ENCODE measurements at regions not wholly inside any gene's neighbourhood (a gene's known extent, or its start where the extent isn't known, plus 50 kb on each side); places are given as distances from the start of the nearest gene placed in this dataset.
"Not testable (repeated sequence)": the region's sequence is repeated elsewhere in the genome, so short reads cannot be mapped to it uniquely, and the experiment has no call there.

DNA sequence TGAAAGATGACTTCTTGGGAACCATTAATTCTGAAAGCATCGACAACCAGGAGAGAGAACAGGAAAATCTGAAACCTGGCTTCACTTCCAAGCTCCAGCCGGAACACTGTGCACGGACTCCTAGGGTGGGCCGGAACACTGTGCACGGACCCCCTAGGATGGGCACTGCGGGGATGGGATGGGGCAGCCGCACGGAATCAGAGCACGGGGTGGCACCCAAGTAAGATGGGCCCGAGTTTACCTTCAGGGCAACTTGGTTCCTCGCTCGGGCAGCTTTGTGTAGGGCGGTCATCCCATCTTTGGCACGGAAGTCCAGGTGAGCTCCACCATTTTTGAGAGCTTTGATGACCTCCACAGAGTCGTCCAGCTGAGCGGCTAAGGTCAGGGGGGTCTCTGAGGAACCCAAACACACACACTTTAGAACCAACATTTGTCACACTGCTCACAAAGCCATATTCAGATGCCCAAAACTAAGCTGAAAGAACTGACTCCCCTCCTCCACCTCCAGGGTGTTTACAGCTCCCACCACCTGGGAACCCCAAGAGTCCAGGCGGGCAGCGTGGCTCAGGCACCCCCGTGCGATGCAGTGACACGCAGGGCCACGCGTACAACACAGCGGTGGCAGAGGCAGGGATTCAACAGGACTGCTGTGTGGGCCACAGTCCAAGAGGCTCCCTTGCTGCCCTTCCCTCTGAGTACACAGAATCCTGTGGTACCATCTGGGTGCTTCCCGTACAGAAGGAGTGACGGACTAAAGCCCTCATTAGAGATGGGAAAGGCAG lies 157.9 kb downstream of the SHANK2 start:
- DNase-seq, result no peak

DNA sequence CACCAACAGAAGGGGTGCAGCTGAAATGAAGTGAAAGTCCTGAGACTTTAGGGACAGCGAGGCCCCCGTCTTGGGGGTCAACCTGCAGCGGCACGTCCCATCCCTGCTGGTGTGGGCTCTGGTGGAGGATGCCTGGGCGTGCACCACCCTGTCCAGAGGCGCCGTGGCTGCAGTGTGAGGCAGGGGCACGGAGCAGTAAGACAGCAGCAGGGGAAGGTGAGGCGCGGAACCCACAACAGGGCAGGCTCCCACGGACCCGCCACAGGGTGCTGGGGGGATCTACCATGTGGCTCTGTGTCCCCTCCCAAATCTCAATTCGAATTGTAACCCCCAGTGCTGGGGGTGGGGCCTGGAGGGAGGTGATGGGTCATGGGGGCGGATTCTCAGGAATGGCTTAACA lies 158.6 kb downstream of the SHANK2 start:
- DNase-seq, result no peak

DNA sequence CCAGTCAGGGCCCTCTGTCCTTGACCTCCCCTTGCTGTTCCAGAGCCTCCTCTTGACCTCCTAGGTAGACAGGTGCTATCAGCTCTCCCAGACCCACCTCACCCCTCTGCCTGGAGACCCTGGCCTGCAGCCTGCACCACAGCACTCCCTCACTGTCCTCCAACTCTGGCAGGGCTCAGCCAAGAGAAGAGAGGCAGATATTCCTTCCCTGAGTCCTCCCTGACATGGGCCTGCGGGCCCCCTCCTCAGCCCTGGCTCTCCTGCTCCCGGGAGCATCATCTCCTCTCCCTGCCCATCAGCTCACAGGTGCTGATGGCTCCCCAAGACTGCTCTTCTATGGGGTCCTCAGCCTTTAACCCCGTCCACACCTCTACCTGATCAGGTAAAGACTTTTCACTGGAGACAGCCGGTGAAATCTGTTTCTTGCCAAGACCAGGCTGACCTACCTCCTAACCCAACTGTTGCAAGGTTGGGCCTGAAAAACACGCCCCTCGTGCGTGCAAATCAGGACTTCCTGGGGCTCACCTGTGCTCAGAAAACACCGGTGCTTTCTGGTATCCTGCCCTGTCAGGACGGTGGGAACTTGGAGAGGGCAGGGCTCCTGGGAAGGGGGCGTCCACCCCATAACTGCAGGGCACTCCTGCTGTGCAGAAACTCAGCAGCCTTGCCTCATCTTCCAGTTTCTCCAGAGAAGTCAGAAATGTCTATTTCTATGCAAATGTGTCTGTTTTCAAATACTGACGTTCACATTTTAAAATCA lies 160.7 kb downstream of the SHANK2 start:
- no peak for DNase-seq

DNA sequence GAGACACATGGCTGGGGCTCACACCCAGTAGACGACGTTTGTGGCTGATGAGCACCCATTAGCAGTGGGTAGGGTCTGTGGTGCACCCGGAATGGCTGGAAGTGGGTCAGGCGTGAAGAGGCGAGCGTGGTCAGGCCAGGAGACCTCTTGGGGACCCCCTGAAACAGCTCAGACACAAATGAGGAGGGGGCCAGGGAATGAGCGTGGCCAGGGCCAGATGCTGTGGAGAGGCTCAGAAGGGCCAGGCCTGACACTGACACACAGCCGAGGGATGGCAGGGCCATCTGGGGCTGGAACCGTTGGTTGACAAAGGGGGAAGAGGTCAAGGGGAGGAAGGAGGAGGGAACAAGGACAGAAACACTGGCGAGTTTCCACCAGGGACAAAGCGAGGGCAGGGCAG lies 162.8 kb downstream of the SHANK2 start:
- DNase-seq, result no peak

DNA sequence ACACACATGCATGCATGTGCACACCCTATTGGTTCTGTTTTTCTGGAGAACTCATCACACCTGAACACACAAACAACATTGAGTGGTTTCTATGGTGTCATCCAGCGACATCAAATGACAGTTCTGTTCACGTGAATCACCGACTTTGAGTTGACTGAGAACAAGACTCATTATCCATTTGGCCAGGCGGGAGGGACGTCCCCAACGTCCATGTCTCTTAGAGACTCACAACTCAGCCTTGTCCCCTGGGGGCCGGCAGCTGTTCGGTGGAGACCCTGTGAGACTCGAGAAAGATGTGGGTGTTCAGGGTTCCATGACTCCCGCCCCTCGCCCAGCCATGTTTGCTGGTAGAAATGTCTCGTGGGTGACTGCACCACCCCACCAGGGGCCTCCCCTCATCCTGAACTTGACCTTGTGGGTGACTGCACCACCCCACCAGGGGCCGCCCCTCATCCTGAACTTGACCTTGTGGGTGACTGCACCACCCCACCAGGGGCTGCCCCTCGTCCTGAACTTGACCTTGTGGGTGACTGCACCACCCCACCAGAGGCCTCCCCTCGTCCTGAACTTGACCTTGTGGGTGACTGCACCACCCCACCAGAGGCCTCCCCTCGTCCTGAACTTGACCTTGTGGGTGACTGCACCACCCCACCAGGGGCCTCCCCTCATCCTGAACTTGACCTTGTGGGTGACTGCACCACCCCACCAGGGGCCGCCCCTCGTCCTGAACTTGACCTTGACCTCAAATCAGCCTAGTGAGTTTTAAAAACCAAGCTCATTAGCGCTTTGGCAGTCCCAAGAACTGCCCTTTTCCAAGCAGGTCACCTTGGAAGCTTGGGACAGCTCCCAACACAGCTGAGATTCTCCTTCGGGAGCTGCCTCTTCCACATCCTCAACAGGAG lies 163.8 kb downstream of the SHANK2 start:
- DNase-seq, result not testable (repeated sequence)

DNA sequence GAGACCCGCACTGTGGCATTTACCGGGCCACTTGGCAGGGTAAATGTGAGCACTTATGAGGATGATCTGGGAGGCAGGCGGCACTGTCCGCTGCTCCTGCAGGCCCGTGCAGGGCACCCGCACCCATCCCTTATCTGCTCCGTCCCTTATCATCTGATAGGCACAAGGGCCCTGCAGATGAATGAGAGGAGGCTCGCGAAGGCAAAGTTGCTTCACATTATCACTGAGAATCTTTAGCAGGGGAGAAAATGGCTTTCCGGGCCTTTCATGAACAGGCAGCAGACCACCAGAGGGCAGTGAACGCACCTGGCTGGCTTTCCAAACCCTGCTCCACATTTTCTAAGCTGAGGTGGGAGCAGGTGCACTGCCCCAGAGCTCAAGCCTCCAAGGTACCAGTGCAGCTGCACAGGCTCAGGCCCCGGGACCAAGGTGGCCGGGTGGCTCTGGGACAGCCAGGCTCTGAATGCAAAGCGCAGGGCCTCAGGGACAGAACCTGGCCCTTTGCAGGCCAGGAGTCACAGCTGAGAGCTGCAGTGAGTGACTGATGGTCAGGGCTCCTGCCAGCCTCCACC lies 165.6 kb downstream of the SHANK2 start:
- DNase-seq, result no peak

DNA sequence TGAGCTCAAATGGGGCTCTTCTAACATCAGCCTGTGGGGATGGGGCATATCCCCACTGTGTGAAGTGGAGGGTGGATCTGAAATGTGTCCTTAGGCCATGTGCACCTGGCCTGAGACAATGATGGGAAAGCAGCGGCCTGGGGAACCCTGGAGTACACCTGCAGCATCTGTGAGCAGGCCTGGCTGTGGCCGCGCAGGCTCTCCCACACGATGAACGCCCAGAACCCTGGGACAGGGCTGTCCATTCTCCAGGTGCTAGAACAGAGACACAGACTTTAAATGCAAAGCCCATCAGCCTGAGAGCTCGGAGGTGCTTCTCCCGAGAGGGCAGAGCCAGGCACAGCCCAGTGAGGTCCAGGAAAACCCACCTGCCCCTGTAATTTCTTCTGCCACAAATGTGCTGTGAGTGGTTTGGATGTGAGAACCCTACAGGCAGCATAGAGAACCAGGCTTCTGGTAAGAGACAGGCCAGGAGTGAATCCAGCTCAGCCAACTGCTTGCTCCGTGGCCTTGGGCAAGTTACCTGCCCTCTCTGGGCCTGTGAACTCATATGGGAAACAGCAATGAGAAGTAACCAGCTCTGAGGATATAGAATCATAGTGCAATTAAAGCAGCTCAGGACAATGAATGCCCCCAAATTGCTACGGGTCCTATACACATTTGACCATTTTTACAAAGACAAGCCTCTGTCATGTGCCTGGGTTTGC lies 167.9 kb downstream of the SHANK2 start:
- no peak for DNase-seq

DNA sequence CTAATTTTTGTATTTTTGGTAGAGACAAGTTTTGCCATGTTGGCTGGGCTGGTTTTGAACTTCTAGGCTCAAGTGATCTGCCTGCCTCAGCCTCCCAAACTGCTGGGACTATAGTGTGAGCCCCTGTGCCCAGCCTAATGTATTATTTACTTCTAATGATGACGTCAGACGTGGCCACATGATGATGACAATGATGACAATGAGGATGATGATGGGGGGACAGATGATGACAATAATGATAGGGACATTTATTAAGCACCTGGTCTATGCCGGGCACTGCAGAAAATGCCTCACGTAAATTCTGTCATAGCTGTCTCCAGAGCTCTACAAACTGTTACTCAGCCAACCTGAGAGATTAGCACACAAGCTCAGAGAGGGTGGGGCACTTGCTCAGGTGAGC lies 169.3 kb downstream of the SHANK2 start:
- DNase-seq, result no peak

DNA sequence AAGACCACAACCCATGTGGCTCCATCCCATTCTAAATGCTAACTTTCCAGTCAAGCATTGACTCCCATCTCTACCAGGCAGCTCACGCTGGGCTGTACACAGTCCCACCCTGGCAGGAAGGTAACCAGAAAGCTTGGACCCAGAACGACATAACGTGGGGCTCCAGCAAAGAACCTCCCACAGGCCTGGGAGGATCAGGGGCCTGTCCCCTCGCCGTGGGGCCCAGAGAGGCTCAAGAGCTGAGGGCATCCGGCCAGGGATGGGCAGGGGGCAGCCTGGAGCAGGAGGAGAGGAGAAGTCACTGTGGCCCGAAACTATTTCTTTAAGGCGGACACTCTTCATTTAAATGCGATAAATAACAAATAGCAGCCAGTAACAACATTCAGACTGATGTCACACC lies 169.9 kb downstream of the SHANK2 start:
- no peak for DNase-seq

DNA sequence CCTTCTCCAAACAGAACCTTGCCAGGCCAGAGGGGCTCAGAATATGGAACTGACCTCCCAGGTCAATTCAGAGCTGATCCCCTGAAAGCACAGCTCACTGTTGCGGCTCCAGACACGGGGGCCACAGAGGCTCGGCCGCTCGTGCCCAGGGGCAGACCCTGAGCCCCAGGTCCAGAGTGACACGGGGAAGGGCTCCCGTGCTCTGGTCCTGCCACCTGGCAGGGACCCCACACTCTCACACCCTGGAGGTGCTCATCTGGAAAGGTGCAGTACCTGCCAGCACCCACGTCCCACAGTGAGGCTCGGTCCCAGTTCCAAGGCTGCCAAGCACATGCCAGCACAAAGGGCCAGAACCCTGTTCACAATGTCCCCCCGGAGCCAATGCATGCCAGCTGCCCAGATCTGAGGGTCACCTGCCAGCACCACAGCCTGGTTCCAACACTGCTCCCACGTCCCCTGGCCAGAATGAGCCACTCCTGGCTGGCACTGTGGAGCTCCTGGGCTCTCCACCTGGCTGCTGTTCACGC lies 170.6 kb downstream of the SHANK2 start:
- no peak for DNase-seq

DNA sequence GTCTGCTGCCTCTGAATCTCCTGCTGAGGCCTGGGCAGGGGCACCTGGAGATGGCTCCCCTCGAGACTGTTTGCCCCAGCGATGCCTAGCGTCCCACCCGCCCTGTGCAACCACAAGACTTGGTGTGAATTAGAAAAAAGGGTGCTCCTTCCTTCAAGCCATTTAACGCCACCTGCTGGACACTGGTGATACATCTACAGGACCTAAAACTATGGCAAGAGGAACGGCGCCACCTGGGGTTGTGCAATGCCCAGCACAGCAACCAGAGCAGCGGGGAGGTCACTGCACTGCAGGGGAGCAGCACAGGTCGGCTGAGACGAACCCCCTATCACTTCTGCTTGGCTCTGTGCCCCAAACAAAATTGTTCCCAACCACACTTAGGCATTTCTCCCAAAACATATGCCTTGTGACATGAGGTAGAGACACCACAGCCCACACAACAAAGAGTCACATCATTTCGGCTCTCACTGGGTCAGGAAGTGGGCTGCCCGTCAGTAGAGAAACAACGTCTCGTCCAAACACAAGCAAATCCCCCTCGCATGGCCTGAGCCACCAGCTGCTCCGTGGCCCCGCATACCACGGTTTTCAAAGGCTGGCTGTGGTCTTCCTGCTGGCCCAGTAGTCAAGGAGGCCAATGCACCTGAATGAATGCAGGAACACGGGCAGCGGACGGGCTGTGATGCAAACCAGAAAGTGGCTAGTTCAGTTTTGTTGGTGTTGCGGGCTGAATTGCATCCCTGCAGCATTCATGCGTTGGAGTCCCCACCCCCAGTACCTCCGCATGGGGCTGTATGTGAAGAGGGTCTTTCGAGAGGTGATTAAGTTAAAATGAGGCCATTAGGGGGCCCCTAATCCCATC lies 171.9 kb downstream of the SHANK2 start:
- DNase-seq, result peak; percentile 50 to 59

DNA sequence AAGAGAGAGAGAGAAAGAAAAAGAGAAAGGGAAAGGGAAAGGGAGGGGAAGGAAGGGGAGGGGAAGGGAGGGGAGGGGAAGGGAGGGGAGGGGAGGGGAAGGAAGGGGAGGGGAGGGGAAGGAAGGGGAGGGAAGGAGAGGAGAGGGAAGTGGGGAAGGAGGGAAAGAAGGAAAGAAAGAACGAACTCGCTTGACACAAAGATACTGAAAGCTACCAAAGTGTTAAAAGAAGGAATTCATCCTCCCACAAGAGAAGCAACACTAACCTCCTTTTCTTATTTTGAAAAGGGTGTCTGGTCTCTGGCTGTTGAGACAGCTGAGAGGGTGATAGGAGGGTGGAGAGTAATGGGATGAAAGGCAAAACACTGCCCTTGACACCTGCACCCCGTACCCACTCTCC lies 172.6 kb downstream of the SHANK2 start:
- DNase-seq, result no peak

DNA sequence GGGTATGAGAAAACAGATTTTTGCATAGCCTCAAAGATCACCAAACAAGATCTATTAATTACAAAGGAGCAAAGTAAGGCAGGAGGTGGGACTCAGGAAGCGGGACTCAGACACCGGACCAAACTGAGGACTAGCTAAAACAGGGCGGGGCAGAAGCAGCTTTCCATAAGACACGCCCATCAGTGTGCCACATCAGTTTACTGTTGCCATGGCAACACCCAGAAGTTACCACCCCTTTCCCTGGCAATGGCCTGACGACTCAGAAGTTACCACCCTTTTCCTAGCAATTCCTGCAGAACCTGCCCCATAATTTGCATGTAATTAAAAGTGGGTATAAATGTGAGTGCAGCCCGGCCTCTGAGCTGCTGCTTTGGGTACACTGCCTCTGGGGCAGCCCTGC lies 173.9 kb downstream of the SHANK2 start:
- no peak for DNase-seq

DNA sequence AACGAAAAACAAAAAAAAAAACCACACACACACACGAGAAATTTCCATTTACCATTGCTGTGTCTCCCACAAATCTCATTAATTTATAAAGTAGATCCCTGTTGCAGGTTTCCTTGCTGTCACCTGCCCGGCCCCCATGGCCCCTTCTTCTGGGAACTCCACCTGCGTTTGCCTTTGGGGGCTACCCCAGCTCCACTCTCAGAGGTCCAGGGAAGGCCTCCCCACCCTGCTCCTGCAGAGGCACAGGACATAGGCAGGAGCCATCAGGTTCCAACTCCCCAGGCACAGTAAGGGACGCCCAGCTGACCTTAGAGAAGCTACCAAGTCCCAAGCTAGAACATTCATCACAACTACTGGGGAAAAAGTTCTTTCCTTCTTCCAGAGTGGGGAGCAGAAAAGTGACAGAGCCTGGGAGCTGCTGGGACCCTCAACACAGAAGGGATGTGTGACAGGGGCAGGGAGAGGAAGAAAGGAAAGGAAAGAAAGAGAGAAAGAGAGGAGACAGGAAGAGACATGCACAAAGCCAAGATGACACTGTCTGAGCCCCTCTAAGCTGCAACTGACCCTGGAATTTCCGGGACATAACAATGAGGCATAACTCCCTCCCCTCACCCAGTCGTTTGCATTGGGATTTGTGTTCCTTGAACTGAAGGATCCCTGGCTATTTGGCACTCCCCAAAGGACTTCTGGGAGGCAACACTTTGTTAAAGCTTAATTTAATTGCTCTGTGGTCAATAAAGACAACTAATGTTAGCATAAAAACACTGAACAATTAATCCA lies 175.7 kb downstream of the SHANK2 start:
- no peak for DNase-seq

DNA sequence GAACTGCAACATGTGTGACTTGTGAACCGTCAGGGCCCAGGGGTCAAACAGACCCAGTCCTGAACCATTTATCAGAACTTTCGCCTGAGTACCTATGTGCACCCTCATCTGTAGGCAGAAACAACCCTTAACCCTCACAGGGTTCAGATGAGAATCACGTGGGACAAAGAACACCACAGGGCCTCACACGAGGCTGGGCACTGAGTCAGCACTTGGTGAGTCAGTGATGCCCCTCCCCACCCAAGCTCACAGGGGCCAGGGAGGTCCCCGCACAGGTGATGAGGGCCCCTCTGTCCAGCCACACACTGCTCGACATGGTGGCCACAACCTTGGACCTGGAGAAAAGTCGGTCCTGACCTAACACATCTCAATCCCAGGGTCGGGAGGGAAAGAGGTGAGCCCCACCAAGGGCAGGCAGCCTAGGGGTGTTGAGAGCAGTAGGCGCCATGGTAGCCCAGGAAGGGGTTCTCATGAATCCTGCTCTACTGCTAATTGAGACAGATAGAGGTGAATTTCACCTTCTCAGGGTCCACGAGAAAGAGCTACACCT lies 176.4 kb downstream of the SHANK2 start:
- no peak for DNase-seq

DNA sequence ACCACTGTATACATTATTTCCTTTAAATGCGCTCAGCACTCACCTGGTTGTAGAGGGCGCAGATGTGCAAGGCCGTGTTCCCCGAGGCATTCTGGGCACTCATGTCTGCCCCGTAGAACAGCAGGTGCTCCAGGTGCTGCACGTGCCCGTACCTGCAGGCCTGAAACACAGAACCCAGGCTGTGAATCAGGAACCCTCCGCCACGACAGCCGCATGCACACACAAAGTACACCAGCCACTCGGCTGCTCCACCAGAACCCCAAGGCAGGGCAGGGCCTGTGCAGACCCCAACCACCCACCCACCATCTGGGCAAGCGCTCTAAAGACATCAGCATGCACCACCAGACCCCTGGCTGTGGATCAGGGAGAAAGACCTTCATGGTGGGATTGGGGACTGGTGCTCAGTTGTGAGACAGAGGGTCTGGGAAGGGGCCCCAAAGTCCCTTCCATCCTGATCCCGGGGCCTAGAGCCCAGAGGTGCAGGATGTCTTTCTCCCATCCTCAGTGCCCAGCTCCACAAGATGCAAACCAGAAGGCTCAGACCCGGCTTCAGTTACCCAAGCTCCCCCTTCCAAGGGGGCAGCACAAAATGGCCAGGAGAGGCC lies 177.2 kb downstream of the SHANK2 start:
- no peak for DNase-seq

DNA sequence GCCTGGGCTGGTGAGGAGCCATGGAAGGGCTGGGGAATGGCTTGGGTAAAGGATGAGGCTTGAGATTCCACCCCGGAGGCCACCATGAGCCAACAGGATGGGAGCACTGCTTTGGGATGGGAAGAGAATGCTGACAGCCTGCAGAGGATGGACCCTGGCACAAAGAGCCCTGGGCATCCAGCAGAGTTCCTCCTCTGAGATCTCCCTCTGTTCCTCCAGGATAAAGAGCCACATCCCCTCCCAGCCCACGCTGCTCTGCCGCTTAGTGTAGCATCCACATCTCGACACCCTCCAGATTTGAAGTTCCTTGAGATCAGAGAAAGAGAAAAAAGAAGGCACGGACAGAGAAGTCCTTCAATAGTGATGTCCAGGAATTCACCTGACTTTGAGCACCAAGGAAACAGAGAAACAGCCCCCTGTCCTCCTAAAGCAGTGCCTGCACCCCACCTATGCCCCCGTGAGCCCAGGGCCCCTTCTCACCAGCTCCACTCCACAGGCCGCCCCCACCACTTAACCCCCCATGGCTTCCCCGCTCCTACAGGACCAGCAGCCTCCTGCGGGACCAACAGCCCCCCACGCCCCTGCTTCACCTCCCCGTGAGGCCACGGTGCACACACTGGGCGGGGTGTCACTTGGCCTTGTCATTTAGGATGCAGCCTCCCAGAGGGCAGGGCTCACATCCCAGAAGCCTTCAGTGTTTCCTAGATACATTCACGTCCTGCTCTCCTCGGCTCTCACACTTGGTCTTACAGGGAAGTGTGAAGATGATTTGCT lies 180.5 kb downstream of the SHANK2 start:
- DNase-seq, result no peak
